ENCODE measurements at regions not wholly inside any gene's neighbourhood (a gene's known extent, or its start where the extent isn't known, plus 50 kb on each side); places are given as distances from the start of the nearest gene placed in this dataset.

GRCh38 chr5:106720367-106720766, 950.4 kb downstream of the EFNA5 start:
- in situ Hi-C loops (cut with HindIII; ENCODE audit: low pct_ligation_motif_present, low sequenced_read_pairs) = no loop called here
- Histone ChIP-seq H3K27ac (no peak overlapping the region), H3K4me3 (ENCODE audit: low read depth, low read length) (no peak overlapping the region), H3K36me3 (replicated peaks) (no peaks in the 10 kb centered on the region), H3K27me3 (replicated peaks) (no peaks in the 10 kb centered on the region)
- TF ChIP-seq CTCF (IDR thresholded peaks at IDR 0.05; ENCODE audit: low read depth, low read length, missing control alignments) = no peak
- no peak for DNase-seq

GRCh38 chr5:106699796-106700195, 970.9 kb downstream of the EFNA5 start:
- DNase-seq = no peak
- Histone ChIP-seq H3K27me3 (replicated peaks) (no peaks in the 10 kb centered on the region), H3K27ac (no peak overlapping the region), H3K36me3 (replicated peaks) (no peaks in the 10 kb centered on the region), H3K4me3 (ENCODE audit: low read depth, low read length) (no peak overlapping the region)
- no peak for TF ChIP-seq CTCF (IDR thresholded peaks at IDR 0.05; ENCODE audit: low read depth, low read length, missing control alignments)
- in situ Hi-C loops (cut with HindIII; ENCODE audit: low pct_ligation_motif_present, low sequenced_read_pairs) = no loop called here

- peak; percentile 29 for TF ChIP-seq CTCF (IDR thresholded peaks at IDR 0.05; ENCODE audit: low read depth, low read length, missing control alignments)
- in situ Hi-C loops (cut with HindIII; ENCODE audit: low pct_ligation_motif_present, low sequenced_read_pairs) = no loop called here
- H3K36me3 ChIP-seq (replicated peaks) = no peaks in the 10 kb centered on the region
- no peak overlapping the region for H3K4me3 ChIP-seq (ENCODE audit: low read depth, low read length)
- no peaks in the 10 kb centered on the region for H3K27me3 ChIP-seq (replicated peaks)
- no peak for DNase-seq
- no peak overlapping the region for H3K27ac ChIP-seq
Observed at GRCh38 chr5:106699198-106699597, 971.5 kb downstream of the EFNA5 start.

- H3K4me3 ChIP-seq (ENCODE audit: low read depth, low read length) = no peak overlapping the region
- in situ Hi-C loops (cut with HindIII; ENCODE audit: low pct_ligation_motif_present, low sequenced_read_pairs) = no loop called here
- no peaks in the 10 kb centered on the region for H3K36me3 ChIP-seq (replicated peaks)
- no peaks in the 10 kb centered on the region for H3K27me3 ChIP-seq (replicated peaks)
- H3K27ac ChIP-seq = no peak overlapping the region
- TF ChIP-seq CTCF (IDR thresholded peaks at IDR 0.05; ENCODE audit: low read depth, low read length, missing control alignments) = no peak
- DNase-seq = no peak
Observed at GRCh38 chr5:106698169-106698568, 972.6 kb downstream of the EFNA5 start.

GRCh38 chr5:106691701-106692100, 979.0 kb downstream of the EFNA5 start:
- no peak for TF ChIP-seq CTCF (IDR thresholded peaks at IDR 0.05; ENCODE audit: low read depth, low read length, missing control alignments)
- H3K36me3 ChIP-seq (replicated peaks) = no peaks in the 10 kb centered on the region
- H3K27me3 ChIP-seq (replicated peaks) = no peaks in the 10 kb centered on the region
- peak; percentile 3 for DNase-seq
- in situ Hi-C loops (cut with HindIII; ENCODE audit: low pct_ligation_motif_present, low sequenced_read_pairs) = no loop called here
- no peak overlapping the region for H3K27ac ChIP-seq
- no peak overlapping the region for H3K4me3 ChIP-seq (ENCODE audit: low read depth, low read length)

- Histone ChIP-seq H3K36me3 (replicated peaks) (no peaks in the 10 kb centered on the region), H3K4me3 (ENCODE audit: low read depth, low read length) (no peak overlapping the region), H3K27ac (no peak overlapping the region), H3K27me3 (replicated peaks) (no peaks in the 10 kb centered on the region)
- TF ChIP-seq CTCF (IDR thresholded peaks at IDR 0.05; ENCODE audit: low read depth, low read length, missing control alignments) = no peak
- DNase-seq = no peak
- in situ Hi-C loops (cut with HindIII; ENCODE audit: low pct_ligation_motif_present, low sequenced_read_pairs) = no loop called here
Observed at GRCh38 chr5:106690585-106690984, 980.2 kb downstream of the EFNA5 start.
